Esophagus muscularis mucosa (tissue), 3 donors: ENCODE measurements at regions not wholly inside any gene's neighbourhood (a gene's known extent, or its start where the extent isn't known, plus 50 kb on each side); places are given as distances from the start of the nearest gene placed in this dataset.

Experiments
- CTCF ChIP-seq, 3 experiments: fragments of 200-600 bp in 2 of 3; fragments of 450-650 bp in 1 of 3; sonication (generic) in 2 of 3; IDR thresholded peaks; one replicate each; pipeline ENCODE4 v1.5.1; 2017 to 2019; ENCODE audit warnings: antibody characterized with exemption in 3 of 3, mild to moderate bottlenecking in 2 of 3, moderate library complexity in 1 of 3
- POLR2AphosphoS5 ChIP-seq, 2 donors: sonication (generic); formaldehyde crosslinking; IDR thresholded peaks; one replicate each; pipeline ENCODE4 v1.6.1; 2017; ENCODE audit warnings: antibody characterized with exemption in 2 of 2

DNA sequence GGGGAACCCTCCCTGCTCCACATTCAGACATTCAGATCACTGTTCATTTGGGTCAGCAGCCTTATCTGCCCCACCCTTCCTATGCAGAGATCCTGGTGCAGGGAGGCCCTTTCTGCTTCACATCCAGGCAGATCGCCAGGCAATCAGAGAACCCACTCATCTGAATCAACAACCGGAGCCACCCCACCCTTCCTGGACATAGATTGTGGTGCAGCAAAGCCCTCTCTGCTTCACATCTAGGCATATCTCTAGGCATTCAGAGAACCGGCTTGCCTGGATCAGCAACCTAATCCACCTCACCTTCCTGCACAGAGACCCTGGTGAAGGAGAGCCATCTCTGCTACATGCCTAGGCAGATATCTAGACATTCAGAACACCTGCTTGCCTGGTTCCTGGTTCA is 184.5 kb upstream of the CNTNAP5 start:
- TF ChIP-seq CTCF (IDR thresholded peaks at IDR 0.05) (no peak), POLR2AphosphoS5 (IDR thresholded peaks at IDR 0.05) (no peak)
